Naive thymus-derived CD8-positive, alpha-beta T cell (primary cell): ENCODE measurements at regions not wholly inside any gene's neighbourhood (a gene's known extent, or its start where the extent isn't known, plus 50 kb on each side); places are given as distances from the start of the nearest gene placed in this dataset.

Experiments used
- ATAC-seq, 2 donors: fragments of 150-1000 bp; cut with Tn5 transposase in 1 of 2; sonication (Bioruptor Pico), chemical (Tn5 transposase) in 1 of 2; 1 replicate in 1 of 2; 2 replicates in 1 of 2; pipeline ENCODE4 v1.10.0; 2021; ENCODE audit warnings: mild to moderate bottlenecking in 2 of 2, moderate library complexity in 2 of 2
- POLR2A ChIA-PET: fragments of 350-600 bp; sonication (Branson Sonifier 250); formaldehyde crosslinking; loops from one replicate; lab custom pipeline; 2021; ENCODE audit warnings: antibody characterized with exemption; lab: Charles Lee
- DNase-seq, 10 donors: peaks; one replicate each; pipeline versions ENCODE4 v3.0.0 to v3.0.0-alpha.2; 2020 to 2022
- H3K27ac Mint-ChIP-seq, 10 donors: one replicate each; pipeline ENCODE4 v1.8.0; 2020 to 2022; ENCODE audit warnings: mild to moderate bottlenecking in 10 of 10, mixed read lengths in 10 of 10, moderate library complexity in 4 of 10, inconsistent platforms in 1 of 10
- H3K27me3 Mint-ChIP-seq, 5 donors: one replicate each; pipeline ENCODE4 v1.8.0; 2021 to 2022; ENCODE audit warnings: mixed read lengths in 5 of 5
- H3K36me3 Mint-ChIP-seq, 3 donors: one replicate each; pipeline ENCODE4 v1.8.0; 2020 to 2022; ENCODE audit warnings: mixed read lengths in 3 of 3, mild to moderate bottlenecking in 2 of 3, inconsistent platforms in 1 of 3
- H3K4me1 Mint-ChIP-seq, 4 donors: one replicate each; pipeline ENCODE4 v1.8.0; 2021 to 2022; ENCODE audit warnings: mixed read lengths in 4 of 4
- H3K4me3 Mint-ChIP-seq, 10 donors: one replicate each; pipeline ENCODE4 v1.8.0; 2020 to 2022; ENCODE audit warnings: mild to moderate bottlenecking in 10 of 10, mixed read lengths in 10 of 10, moderate library complexity in 6 of 10, inconsistent platforms in 1 of 10
- H3K9me3 Mint-ChIP-seq, 9 donors: one replicate each; pipeline ENCODE4 v1.8.0; 2020 to 2022; ENCODE audit warnings: mixed read lengths in 9 of 9, mild to moderate bottlenecking in 3 of 9, inconsistent platforms in 1 of 9, moderate library complexity in 1 of 9

DNA sequence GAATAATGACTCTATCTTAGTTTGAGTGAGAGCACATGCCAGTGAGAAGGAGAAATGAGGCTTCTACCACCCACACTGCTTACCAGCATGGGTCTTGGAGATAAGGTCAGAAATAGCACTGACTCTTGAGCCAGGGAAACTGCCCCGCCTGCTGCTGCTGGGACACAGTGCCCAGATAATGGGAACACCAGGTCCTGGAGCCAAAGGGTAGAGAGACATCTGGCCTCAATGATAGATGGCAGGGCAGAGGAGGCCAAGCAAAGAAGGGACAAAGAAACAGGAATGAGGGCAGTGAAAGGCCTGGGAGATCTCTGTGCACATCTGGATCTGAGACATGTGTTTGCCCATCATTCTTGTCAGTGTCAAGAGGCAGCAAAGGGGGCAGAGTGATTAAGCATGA is 97.4 kb downstream of the MIS18A start:
- Mint-ChIP-seq H3K9me3 (no peaks in the 10 kb centered on the region), H3K4me1 (peaks cover 0 to 6% (median 0%) of the 10 kb centered on the region in 4 donors), H3K36me3 (peaks cover 0 to 2% (median 0%) of the 10 kb centered on the region in 3 donors), H3K4me3 (no peak overlapping the region), H3K27me3 (peaks cover 2 to 23% (median 6%) of the 10 kb centered on the region in 5 donors), H3K27ac (peak overlapping the region in 1 of 10 donors; percentile 53)
- no peak for DNase-seq
- ATAC-seq, result no peak
- POLR2A ChIA-PET, result no interaction called here

DNA sequence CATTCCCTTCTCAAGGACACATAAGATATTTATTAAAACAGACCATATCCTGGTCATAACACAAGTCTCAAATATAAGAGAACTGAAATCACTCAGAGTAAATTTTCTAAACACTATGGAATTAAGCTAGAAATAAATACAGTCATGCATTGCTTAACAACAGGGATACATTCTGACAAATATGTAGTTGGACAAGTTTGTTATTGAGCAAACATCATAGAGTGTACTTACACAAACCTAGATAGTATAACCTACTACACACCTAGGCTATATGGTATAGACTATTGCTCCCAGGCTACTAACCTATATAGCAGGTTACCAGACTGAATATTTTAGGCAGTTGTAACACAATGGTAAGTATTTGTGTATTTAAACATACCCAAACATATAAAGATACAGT is 104.0 kb downstream of the MIS18A start:
- ATAC-seq, result no peak
- Mint-ChIP-seq H3K4me1 (no peaks in the 10 kb centered on the region), H3K9me3 (peaks cover 0 to 4% (median 0%) of the 10 kb centered on the region in 9 donors), H3K4me3 (no peak overlapping the region), H3K36me3 (peaks cover 0 to 7% (median 0%) of the 10 kb centered on the region in 3 donors), H3K27ac (no peak overlapping the region), H3K27me3 (peaks cover 0 to 10% (median 3%) of the 10 kb centered on the region in 5 donors)
- DNase-seq, result no peak
- POLR2A ChIA-PET, result no interaction called here

DNA sequence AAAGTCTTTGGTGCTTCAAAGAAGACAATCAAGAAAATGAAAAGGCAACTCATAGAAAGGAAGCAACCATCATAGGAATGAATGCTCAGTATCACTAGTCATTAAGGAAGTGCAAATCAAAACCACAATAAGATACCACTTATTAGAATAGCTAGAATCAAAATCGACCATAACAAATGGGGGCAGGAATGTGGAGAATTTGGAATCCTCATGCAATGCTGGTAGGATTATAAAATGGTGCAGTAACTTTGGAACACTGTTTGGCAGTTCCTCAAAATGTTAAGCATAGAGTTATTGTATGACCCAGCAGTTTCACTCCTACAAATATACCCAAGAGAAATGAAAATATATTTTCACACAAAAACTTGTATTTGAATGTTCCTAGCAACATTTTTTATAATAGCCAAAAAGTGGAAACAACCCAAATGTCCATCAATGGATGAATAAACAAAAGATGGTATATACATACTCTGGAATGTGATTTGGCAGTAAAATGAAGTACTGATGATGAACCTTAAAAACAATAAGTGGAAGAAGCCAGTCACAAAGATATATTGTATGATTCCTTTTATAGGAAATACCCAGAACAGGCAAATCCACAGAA is 105.6 kb downstream of the MIS18A start:
- Mint-ChIP-seq H3K4me1 (peaks cover 0 to 2% (median 0%) of the 10 kb centered on the region in 4 donors), H3K36me3 (peaks cover 0 to 7% (median 0%) of the 10 kb centered on the region in 3 donors)
- POLR2A ChIA-PET, result no interaction called here

DNA sequence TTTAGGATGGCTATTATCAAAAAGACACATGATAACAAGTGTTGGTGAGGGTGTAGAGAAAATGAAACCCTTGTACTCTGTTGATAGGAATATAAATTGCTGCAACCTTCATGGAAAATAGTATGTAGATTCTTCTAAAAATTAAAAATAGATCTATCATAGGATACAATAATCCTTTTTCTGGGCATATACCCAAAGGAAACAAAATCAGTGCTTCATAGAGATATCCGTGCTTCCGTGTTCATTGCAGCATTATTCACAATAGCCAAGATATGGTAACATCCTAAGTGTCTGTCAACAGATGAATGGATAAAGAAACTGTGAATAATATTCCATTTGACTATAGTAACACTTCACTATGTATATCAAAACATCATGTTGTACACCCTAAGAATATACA is 106.7 kb downstream of the MIS18A start:
- DNase-seq, result no peak
- POLR2A ChIA-PET, result no interaction called here
- Mint-ChIP-seq H3K36me3 (peaks cover 0 to 7% (median 0%) of the 10 kb centered on the region in 3 donors), H3K9me3 (peaks cover 0 to 6% (median 0%) of the 10 kb centered on the region in 9 donors), H3K4me1 (peaks cover 0 to 2% (median 0%) of the 10 kb centered on the region in 4 donors), H3K27ac (no peak overlapping the region), H3K4me3 (no peak overlapping the region), H3K27me3 (peaks cover 3 to 23% (median 17%) of the 10 kb centered on the region in 5 donors)
- ATAC-seq, result no peak

More for the DNA sequence above, 105.6 kb downstream of the MIS18A start:
- Mint-ChIP-seq H3K27me3 (peaks cover 1 to 18% (median 15%) of the 10 kb centered on the region in 5 donors), H3K9me3 (peaks cover 0 to 6% (median 0%) of the 10 kb centered on the region in 9 donors), H3K27ac (no peak overlapping the region), H3K4me3 (no peak overlapping the region)
- no peak for ATAC-seq
- DNase-seq, result no peak

DNA sequence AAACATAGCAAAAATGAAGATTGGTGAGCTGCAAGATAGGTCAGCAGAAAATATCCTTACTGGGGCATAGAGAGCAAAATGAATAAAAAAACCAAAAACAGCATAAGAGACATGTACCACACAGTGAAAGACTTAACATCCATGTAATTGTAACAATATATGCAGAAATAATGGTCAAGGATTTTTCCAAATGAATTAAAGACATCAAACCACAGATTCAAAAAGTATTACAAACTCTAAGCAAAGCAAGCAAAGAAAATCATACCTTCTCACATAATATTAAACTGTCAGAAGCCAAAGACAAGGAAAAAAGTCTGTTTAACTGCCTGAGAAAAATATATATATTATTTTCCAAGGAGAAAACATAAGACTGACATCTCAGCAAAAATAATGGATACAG is 111.3 kb downstream of the MIS18A start:
- POLR2A ChIA-PET, result no interaction called here
- no peak overlapping the region for H3K27ac Mint-ChIP-seq
- H3K9me3 Mint-ChIP-seq, result peaks cover 0 to 5% (median 0%) of the 10 kb centered on the region in 9 donors
- DNase-seq (no peak), ATAC-seq (no peak)
- H3K36me3 Mint-ChIP-seq, result peaks cover 0 to 11% (median 2%) of the 10 kb centered on the region in 3 donors
- H3K4me1 Mint-ChIP-seq, result peaks cover 0 to 2% (median 0%) of the 10 kb centered on the region in 4 donors
- no peak overlapping the region for H3K4me3 Mint-ChIP-seq
- H3K27me3 Mint-ChIP-seq, result peaks cover 14 to 52% (median 27%) of the 10 kb centered on the region in 5 donors

DNA sequence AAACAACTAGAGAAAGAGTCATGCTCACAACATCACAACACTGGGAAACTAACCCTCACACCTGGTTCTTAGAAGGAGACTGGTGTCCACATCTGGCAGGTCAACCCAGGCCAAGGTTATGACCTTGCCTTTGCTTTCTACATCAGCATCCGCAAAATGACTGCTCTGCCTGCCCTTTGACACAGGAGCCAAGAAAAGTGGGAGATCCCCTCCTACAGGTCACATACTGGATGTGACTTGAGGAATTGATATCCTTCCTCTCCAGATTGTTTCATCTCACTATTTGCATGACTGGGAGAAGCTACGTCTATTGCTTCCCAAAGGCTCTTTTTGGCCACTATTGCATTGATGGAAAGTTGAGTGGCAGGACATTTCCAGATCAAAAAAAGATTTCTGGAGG is 115.5 kb downstream of the MIS18A start:
- H3K4me3 Mint-ChIP-seq, result no peak overlapping the region
- no peaks in the 10 kb centered on the region for H3K4me1 Mint-ChIP-seq
- DNase-seq (no peak), ATAC-seq (no peak)
- H3K27ac Mint-ChIP-seq, result no peak overlapping the region
- POLR2A ChIA-PET, result no interaction called here
- peaks cover 0 to 9% (median 2%) of the 10 kb centered on the region in 3 donors for H3K36me3 Mint-ChIP-seq
- H3K9me3 Mint-ChIP-seq, result peaks cover 0 to 3% (median 0%) of the 10 kb centered on the region in 9 donors
- H3K27me3 Mint-ChIP-seq, result peaks cover 17 to 61% (median 36%) of the 10 kb centered on the region in 5 donors

DNA sequence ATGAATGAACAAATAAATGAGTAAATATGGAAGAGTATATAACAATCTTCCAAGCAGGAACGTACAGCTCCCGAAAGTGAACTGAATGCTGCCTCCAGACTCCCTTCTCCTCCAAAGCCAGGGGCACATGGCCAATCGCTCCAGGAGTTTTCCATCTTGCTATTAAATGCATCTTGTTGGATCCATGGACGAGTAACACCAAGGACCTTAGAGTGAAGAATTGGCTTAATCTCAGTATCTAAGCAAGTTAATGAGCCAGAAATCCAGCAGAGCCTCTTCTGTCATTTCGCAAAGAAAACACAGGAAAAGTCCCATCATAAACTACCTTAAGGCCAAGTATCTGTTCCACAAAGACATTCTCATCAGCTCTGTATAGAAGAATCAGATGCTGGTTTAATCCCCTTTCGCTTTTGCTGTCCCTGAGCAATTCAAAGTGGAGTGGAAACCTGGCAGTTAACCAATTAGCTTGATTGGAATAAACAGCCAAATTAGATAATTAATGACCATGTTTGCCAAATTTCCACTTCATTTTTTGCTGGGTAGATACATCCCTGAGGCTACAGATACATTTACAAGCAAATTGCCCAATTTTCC is 116.0 kb downstream of the MIS18A start:
- H3K27ac Mint-ChIP-seq, result no peak overlapping the region
- POLR2A ChIA-PET, result no interaction called here
- H3K4me3 Mint-ChIP-seq, result no peak overlapping the region
- no peaks in the 10 kb centered on the region for H3K4me1 Mint-ChIP-seq
- peaks cover 0 to 9% (median 2%) of the 10 kb centered on the region in 3 donors for H3K36me3 Mint-ChIP-seq
- peaks cover 0 to 3% (median 0%) of the 10 kb centered on the region in 9 donors for H3K9me3 Mint-ChIP-seq
- DNase-seq (no peak), ATAC-seq (no peak)
- H3K27me3 Mint-ChIP-seq, result peaks cover 17 to 63% (median 33%) of the 10 kb centered on the region in 5 donors

DNA sequence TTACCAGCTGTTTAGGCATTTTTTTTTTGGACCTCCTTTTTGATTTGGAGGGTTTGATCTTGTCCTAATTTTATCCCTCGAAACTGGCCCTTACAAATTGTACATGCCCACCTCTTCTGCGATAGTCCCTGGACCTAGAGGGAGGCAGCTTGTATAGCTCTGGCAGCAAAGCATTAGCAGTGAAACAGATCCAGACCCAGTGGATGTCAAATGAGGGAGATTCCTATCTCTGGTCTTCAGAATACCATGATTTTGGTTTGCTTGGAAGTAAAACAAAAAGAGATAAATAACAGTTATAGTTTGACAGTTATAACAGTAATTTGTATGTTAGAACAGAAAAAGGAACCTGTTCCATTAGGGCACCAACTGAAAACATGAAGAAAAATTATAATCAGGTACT is 123.6 kb downstream of the MIS18A start:
- H3K27ac Mint-ChIP-seq, result no peak overlapping the region
- H3K4me1 Mint-ChIP-seq, result no peaks in the 10 kb centered on the region
- POLR2A ChIA-PET, result no interaction called here
- DNase-seq (no peak), ATAC-seq (no peak)
- peaks cover 4 to 34% (median 6%) of the 10 kb centered on the region in 5 donors for H3K27me3 Mint-ChIP-seq
- H3K9me3 Mint-ChIP-seq, result no peaks in the 10 kb centered on the region
- no peaks in the 10 kb centered on the region for H3K36me3 Mint-ChIP-seq
- H3K4me3 Mint-ChIP-seq, result no peak overlapping the region

DNA sequence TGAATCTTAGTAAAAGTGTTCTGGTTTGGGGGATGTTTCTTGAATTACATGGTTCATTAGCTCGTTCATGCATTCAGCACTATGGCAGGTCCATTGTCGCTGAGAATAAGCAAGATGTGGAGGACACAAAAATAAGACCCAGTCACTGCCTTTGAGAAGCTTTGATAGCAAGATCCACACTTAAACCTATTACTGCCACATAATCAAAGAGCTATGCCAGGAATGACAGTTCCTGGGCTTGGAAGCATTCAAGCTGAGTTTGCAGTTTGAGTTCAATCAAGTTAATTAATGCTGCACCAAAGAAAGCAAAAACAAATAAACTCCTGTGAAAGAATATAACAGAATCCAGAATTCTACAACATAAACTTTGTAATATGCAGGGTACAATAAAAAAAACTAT is 131.8 kb downstream of the MIS18A start:
- no peak for DNase-seq
- Mint-ChIP-seq H3K9me3 (peaks cover 0 to 9% (median 0%) of the 10 kb centered on the region in 9 donors), H3K27me3 (peaks cover 1 to 10% (median 4%) of the 10 kb centered on the region in 5 donors), H3K4me3 (no peak overlapping the region), H3K4me1 (no peaks in the 10 kb centered on the region), H3K36me3 (peaks cover 0 to 7% (median 0%) of the 10 kb centered on the region in 3 donors), H3K27ac (no peak overlapping the region)
- POLR2A ChIA-PET, result no interaction called here
- no peak for ATAC-seq

DNA sequence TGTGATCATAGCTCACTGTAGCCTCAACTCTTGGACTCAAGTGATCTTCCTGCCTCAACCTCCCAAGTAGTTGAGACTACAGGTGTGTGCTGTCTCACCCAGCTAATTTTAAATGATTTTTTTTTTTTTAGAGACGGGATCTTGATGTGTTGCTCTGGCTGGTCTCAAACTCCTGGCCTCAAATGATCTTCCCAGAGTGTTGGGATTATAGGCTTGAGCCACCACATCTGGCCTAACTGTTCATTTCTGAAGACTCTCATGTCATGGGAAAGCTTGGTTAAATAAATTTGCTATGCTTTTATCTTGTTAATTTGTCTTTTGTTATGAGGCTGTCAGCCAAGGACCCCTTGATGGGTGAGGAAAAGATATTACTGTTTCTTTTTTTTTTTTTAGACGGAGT is 134.0 kb downstream of the MIS18A start:
- Mint-ChIP-seq H3K36me3 (peaks cover 0 to 7% (median 0%) of the 10 kb centered on the region in 3 donors), H3K27me3 (peaks cover 1 to 22% (median 6%) of the 10 kb centered on the region in 5 donors), H3K4me1 (no peaks in the 10 kb centered on the region), H3K27ac (no peak overlapping the region), H3K4me3 (no peak overlapping the region), H3K9me3 (peaks cover 0 to 9% (median 0%) of the 10 kb centered on the region in 9 donors)
- POLR2A ChIA-PET, result no interaction called here
- ATAC-seq (no peak), DNase-seq (no peak)

DNA sequence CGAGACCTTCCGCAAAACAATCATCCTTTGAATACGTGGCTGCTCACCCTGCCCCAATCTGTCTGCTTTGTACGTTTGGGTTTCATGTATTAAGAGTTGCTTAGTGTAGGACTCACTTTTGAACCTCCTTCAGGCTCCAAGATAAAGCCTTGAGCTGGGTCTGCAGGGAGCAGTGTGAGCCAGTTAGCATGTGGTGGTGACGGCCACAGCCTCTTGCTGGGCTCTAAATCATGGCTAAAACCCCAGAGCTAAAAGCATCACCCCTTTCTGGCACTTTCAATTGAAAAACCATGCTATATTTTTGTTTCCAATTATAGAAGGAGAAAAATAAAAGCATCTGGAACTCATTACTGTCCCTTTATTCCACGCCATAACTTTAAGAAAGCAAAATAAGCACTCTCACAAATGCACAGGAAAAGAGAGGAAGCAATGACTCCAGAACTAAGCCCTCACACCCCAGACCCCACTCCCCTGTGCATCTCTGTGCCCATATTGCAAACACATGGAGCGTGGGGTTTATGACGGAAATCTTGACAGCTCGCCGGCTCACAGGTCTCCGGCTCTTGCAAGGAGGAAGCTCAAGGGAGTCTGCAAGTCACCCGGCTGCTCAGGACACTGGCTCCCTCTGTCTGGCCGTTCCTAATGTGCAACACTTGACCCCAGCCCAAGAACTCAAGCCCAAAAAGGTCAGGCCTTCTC is 135.5 kb downstream of the MIS18A start:
- Mint-ChIP-seq H3K4me3 (no peak overlapping the region), H3K4me1 (no peaks in the 10 kb centered on the region), H3K27me3 (peaks cover 1 to 22% (median 6%) of the 10 kb centered on the region in 5 donors), H3K27ac (peak overlapping the region in 1 of 10 donors; percentile 51), H3K9me3 (peaks cover 0 to 9% (median 0%) of the 10 kb centered on the region in 9 donors), H3K36me3 (peaks cover 0 to 7% (median 0%) of the 10 kb centered on the region in 3 donors)
- POLR2A ChIA-PET, result no interaction called here
- ATAC-seq, result no peak
- DNase-seq, result no peak

DNA sequence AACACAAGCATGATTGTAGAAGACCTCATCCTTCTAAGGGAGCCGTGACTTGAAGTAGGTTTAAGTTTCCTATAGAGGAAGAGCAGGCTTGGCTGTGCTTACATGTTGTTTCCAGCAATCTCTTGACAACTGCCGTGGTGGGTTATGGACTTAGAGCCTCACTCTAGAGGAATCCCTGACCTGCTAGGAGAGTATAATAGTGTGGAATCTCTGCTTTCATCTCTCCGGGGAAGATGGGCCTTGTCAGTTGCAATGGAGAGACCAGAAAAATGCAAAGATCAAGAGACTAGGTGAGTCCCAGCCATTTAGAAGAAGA is 137.6 kb downstream of the MIS18A start:
- no peak overlapping the region for H3K27ac Mint-ChIP-seq
- DNase-seq (no peak), ATAC-seq (no peak)
- H3K27me3 Mint-ChIP-seq, result peaks cover 1 to 22% (median 6%) of the 10 kb centered on the region in 5 donors
- POLR2A ChIA-PET, result no interaction called here
- H3K9me3 Mint-ChIP-seq, result peaks cover 0 to 10% (median 2%) of the 10 kb centered on the region in 9 donors
- no peak overlapping the region for H3K4me3 Mint-ChIP-seq
- H3K36me3 Mint-ChIP-seq, result peaks cover 0 to 2% (median 0%) of the 10 kb centered on the region in 3 donors
- peaks cover 0 to 3% (median under 1%) of the 10 kb centered on the region in 4 donors for H3K4me1 Mint-ChIP-seq
